GM19467 (cell line): ENCODE measurements at regions not wholly inside any gene's neighbourhood (a gene's known extent, or its start where the extent isn't known, plus 50 kb on each side); places are given as distances from the start of the nearest gene placed in this dataset.

Experiments used
- ATAC-seq: cut with Tn5 transposase; IDR thresholded peaks from one replicate; pipeline ENCODE4 v1.9.1; 2021; ENCODE audit warnings: mild to moderate bottlenecking, moderate library complexity; ENCODE audit not compliant: unreplicated experiment

GRCh38 chr13:87872813-87873212, 201.6 kb downstream of the SLITRK5 start:
- no peak for ATAC-seq

- no peak for ATAC-seq
These were observed 206.3 kb downstream of the SLITRK5 start for GRCh38 chr13:87877477-87877876.

- no peak for ATAC-seq
These were observed 207.5 kb downstream of the SLITRK5 start for GRCh38 chr13:87878706-87879105.

GRCh38 chr13:87884884-87885283, 213.7 kb downstream of the SLITRK5 start:
- no peak for ATAC-seq

GRCh38 chr13:87887459-87888123, 216.4 kb downstream of the SLITRK5 start:
- no peak for ATAC-seq

- ATAC-seq, result no peak
These were observed 218.1 kb downstream of the SLITRK5 start for GRCh38 chr13:87889254-87889653.

GRCh38 chr13:87893186-87893585, 222.0 kb downstream of the SLITRK5 start:
- ATAC-seq, result no peak

GRCh38 chr13:87894059-87894458, 222.9 kb downstream of the SLITRK5 start:
- ATAC-seq, result no peak

GRCh38 chr13:87903553-87903952, 232.4 kb downstream of the SLITRK5 start:
- ATAC-seq, result no peak

- ATAC-seq, result no peak
These were observed 235.2 kb downstream of the SLITRK5 start for GRCh38 chr13:87906411-87906810.

GRCh38 chr13:87907202-87907601, 236.0 kb downstream of the SLITRK5 start:
- no peak for ATAC-seq

- ATAC-seq, result no peak
These were observed 248.8 kb downstream of the SLITRK5 start for GRCh38 chr13:87919956-87920355.

GRCh38 chr13:87923753-87924152, 252.6 kb downstream of the SLITRK5 start:
- ATAC-seq, result no peak

- no peak for ATAC-seq
These were observed 253.8 kb downstream of the SLITRK5 start for GRCh38 chr13:87925006-87925405.

- no peak for ATAC-seq
These were observed 269.6 kb downstream of the SLITRK5 start for GRCh38 chr13:87940776-87941175.

GRCh38 chr13:87941226-87941625, 270.1 kb downstream of the SLITRK5 start:
- no peak for ATAC-seq

GRCh38 chr13:87942205-87942604, 271.0 kb downstream of the SLITRK5 start:
- no peak for ATAC-seq

GRCh38 chr13:87944038-87944437, 272.9 kb downstream of the SLITRK5 start:
- ATAC-seq, result no peak

GRCh38 chr13:87952377-87952776, 281.2 kb downstream of the SLITRK5 start:
- no peak for ATAC-seq

- no peak for ATAC-seq
These were observed 282.2 kb downstream of the SLITRK5 start for GRCh38 chr13:87953381-87953780.

GRCh38 chr13:87954091-87954490, 282.9 kb downstream of the SLITRK5 start:
- ATAC-seq, result no peak

GRCh38 chr13:87961546-87961945, 290.4 kb downstream of the SLITRK5 start:
- ATAC-seq, result no peak

- ATAC-seq, result no peak
These were observed 301.4 kb downstream of the SLITRK5 start for GRCh38 chr13:87972568-87972967.
